ENCODE measurements at regions not wholly inside any gene's neighbourhood (a gene's known extent, or its start where the extent isn't known, plus 50 kb on each side); places are given as distances from the start of the nearest gene placed in this dataset.
"Not testable (repeated sequence)": the region's sequence is repeated elsewhere in the genome, so short reads cannot be mapped to it uniquely, and the experiment has no call there.

GRCh38 chr14:45787167-45787566 lies 534.2 kb upstream of the MIS18BP1 start:
- DNase-seq: no peak

GRCh38 chr14:45786266-45786665 lies 533.3 kb upstream of the MIS18BP1 start:
- Histone ChIP-seq H3K4me3 (ENCODE audit: low read length) (no peak overlapping the region), H3K4me2 (ENCODE audit: low read depth, low read length, poor library complexity, severe bottlenecking) (no peak overlapping the region), H3K9me3 (ENCODE audit: low read length) (peaks cover 55% of the 10 kb centered on the region), H3K9ac (ENCODE audit: low read length) (no peak overlapping the region), H3K9me2 (replicated peaks; ENCODE audit: insufficient read depth, low read length) (no peaks in the 10 kb centered on the region), H3K27me3 (ENCODE audit: low read length) (no peaks in the 10 kb centered on the region), H2AFZ (ENCODE audit: low read length) (no peak overlapping the region), H4K20me1 (ENCODE audit: insufficient read depth, low read depth, low read length) (no peaks in the 10 kb centered on the region), H3K27ac (ENCODE audit: low read length) (no peak overlapping the region), H3K79me2 (ENCODE audit: low read length) (no peaks in the 10 kb centered on the region), H3K4me1 (ENCODE audit: low read length) (no peaks in the 10 kb centered on the region), H3K36me3 (ENCODE audit: insufficient read depth, low read length) (no peaks in the 10 kb centered on the region)
- no peak for DNase-seq

More at GRCh38 chr14:45787167-45787566, 534.2 kb upstream of the MIS18BP1 start:
- Histone ChIP-seq H3K4me1 (ENCODE audit: low read length) (no peaks in the 10 kb centered on the region), H4K20me1 (ENCODE audit: insufficient read depth, low read depth, low read length) (no peaks in the 10 kb centered on the region), H3K79me2 (ENCODE audit: low read length) (no peaks in the 10 kb centered on the region), H3K9me3 (ENCODE audit: low read length) (peaks cover 64% of the 10 kb centered on the region), H3K27ac (ENCODE audit: low read length) (no peak overlapping the region), H3K4me2 (ENCODE audit: low read depth, low read length, poor library complexity, severe bottlenecking) (no peak overlapping the region), H3K9ac (ENCODE audit: low read length) (no peak overlapping the region), H3K9me2 (replicated peaks; ENCODE audit: insufficient read depth, low read length) (no peaks in the 10 kb centered on the region), H2AFZ (ENCODE audit: low read length) (no peak overlapping the region), H3K36me3 (ENCODE audit: insufficient read depth, low read length) (no peaks in the 10 kb centered on the region), H3K27me3 (ENCODE audit: low read length) (no peaks in the 10 kb centered on the region), H3K4me3 (ENCODE audit: low read length) (no peak overlapping the region)

GRCh38 chr14:45785240-45785639 lies 532.2 kb upstream of the MIS18BP1 start:
- no peaks in the 10 kb centered on the region for H3K36me3 ChIP-seq (ENCODE audit: insufficient read depth, low read length)
- no peaks in the 10 kb centered on the region for H3K79me2 ChIP-seq (ENCODE audit: low read length)
- H2AFZ ChIP-seq (ENCODE audit: low read length): no peak overlapping the region
- DNase-seq: no peak
- no peak overlapping the region for H3K27ac ChIP-seq (ENCODE audit: low read length)
- peaks cover 54% of the 10 kb centered on the region for H3K9me3 ChIP-seq (ENCODE audit: low read length)
- H3K4me1 ChIP-seq (ENCODE audit: low read length): no peaks in the 10 kb centered on the region
- no peaks in the 10 kb centered on the region for H4K20me1 ChIP-seq (ENCODE audit: insufficient read depth, low read depth, low read length)
- H3K9ac ChIP-seq (ENCODE audit: low read length): no peak overlapping the region
- no peak overlapping the region for H3K4me2 ChIP-seq (ENCODE audit: low read depth, low read length, poor library complexity, severe bottlenecking)
- no peaks in the 10 kb centered on the region for H3K9me2 ChIP-seq (replicated peaks; ENCODE audit: insufficient read depth, low read length)
- H3K4me3 ChIP-seq (ENCODE audit: low read length): no peak overlapping the region
- no peaks in the 10 kb centered on the region for H3K27me3 ChIP-seq (ENCODE audit: low read length)

- H3K27ac ChIP-seq (ENCODE audit: low read length): no peak overlapping the region
- H3K4me3 ChIP-seq (ENCODE audit: low read length): no peak overlapping the region
- no peak overlapping the region for H3K9ac ChIP-seq (ENCODE audit: low read length)
- no peaks in the 10 kb centered on the region for H3K36me3 ChIP-seq (ENCODE audit: insufficient read depth, low read length)
- H3K27me3 ChIP-seq (ENCODE audit: low read length): no peaks in the 10 kb centered on the region
- no peaks in the 10 kb centered on the region for H3K9me2 ChIP-seq (replicated peaks; ENCODE audit: insufficient read depth, low read length)
- no peak for DNase-seq
- no peaks in the 10 kb centered on the region for H3K4me1 ChIP-seq (ENCODE audit: low read length)
- H3K79me2 ChIP-seq (ENCODE audit: low read length): no peaks in the 10 kb centered on the region
- no peaks in the 10 kb centered on the region for H4K20me1 ChIP-seq (ENCODE audit: insufficient read depth, low read depth, low read length)
- peaks cover 34% of the 10 kb centered on the region for H3K9me3 ChIP-seq (ENCODE audit: low read length)
- H2AFZ ChIP-seq (ENCODE audit: low read length): no peak overlapping the region
- no peak overlapping the region for H3K4me2 ChIP-seq (ENCODE audit: low read depth, low read length, poor library complexity, severe bottlenecking)
These were observed 513.2 kb upstream of the MIS18BP1 start for GRCh38 chr14:45766247-45766646.

GRCh38 chr14:45757655-45758054 lies 504.7 kb upstream of the MIS18BP1 start:
- DNase-seq: no peak
- Histone ChIP-seq H3K27ac (ENCODE audit: low read length) (no peak overlapping the region), H4K20me1 (ENCODE audit: insufficient read depth, low read depth, low read length) (no peaks in the 10 kb centered on the region), H3K36me3 (ENCODE audit: insufficient read depth, low read length) (no peaks in the 10 kb centered on the region), H3K4me1 (ENCODE audit: low read length) (no peaks in the 10 kb centered on the region), H3K4me3 (ENCODE audit: low read length) (no peak overlapping the region), H3K79me2 (ENCODE audit: low read length) (no peaks in the 10 kb centered on the region), H3K9me3 (ENCODE audit: low read length) (peaks cover 28% of the 10 kb centered on the region), H3K9me2 (replicated peaks; ENCODE audit: insufficient read depth, low read length) (no peaks in the 10 kb centered on the region), H3K4me2 (ENCODE audit: low read depth, low read length, poor library complexity, severe bottlenecking) (no peak overlapping the region), H3K9ac (ENCODE audit: low read length) (no peak overlapping the region), H2AFZ (ENCODE audit: low read length) (no peak overlapping the region), H3K27me3 (ENCODE audit: low read length) (no peaks in the 10 kb centered on the region)

GRCh38 chr14:45756412-45756811 lies 503.4 kb upstream of the MIS18BP1 start:
- H3K4me3 ChIP-seq (ENCODE audit: low read length); H3K36me3 ChIP-seq (ENCODE audit: insufficient read depth, low read length); H3K79me2 ChIP-seq (ENCODE audit: low read length); H3K27me3 ChIP-seq (ENCODE audit: low read length); DNase-seq; H3K4me1 ChIP-seq (ENCODE audit: low read length); H3K27ac ChIP-seq (ENCODE audit: low read length); H2AFZ ChIP-seq (ENCODE audit: low read length); H3K9me2 ChIP-seq (replicated peaks; ENCODE audit: insufficient read depth, low read length); H4K20me1 ChIP-seq (ENCODE audit: insufficient read depth, low read depth, low read length); H3K9ac ChIP-seq (ENCODE audit: low read length); H3K4me2 ChIP-seq (ENCODE audit: low read depth, low read length, poor library complexity, severe bottlenecking): not testable (repeated sequence)
- peaks cover 25% of the 10 kb centered on the region for H3K9me3 ChIP-seq (ENCODE audit: low read length)

- Histone ChIP-seq H3K9me2 (replicated peaks; ENCODE audit: insufficient read depth, low read length) (no peaks in the 10 kb centered on the region), H3K9me3 (ENCODE audit: low read length) (peaks cover 32% of the 10 kb centered on the region; the same call in 1 of the 2 replicates), H3K9ac (ENCODE audit: low read length) (no peak overlapping the region), H3K4me1 (ENCODE audit: low read length) (no peaks in the 10 kb centered on the region), H3K36me3 (ENCODE audit: insufficient read depth, low read length) (no peaks in the 10 kb centered on the region), H3K79me2 (ENCODE audit: low read length) (no peaks in the 10 kb centered on the region), H4K20me1 (ENCODE audit: insufficient read depth, low read depth, low read length) (no peaks in the 10 kb centered on the region), H3K4me2 (ENCODE audit: low read depth, low read length, poor library complexity, severe bottlenecking) (no peak overlapping the region), H3K27ac (ENCODE audit: low read length) (no peak overlapping the region), H2AFZ (ENCODE audit: low read length) (no peak overlapping the region), H3K27me3 (ENCODE audit: low read length) (no peaks in the 10 kb centered on the region), H3K4me3 (ENCODE audit: low read length) (no peak overlapping the region)
- DNase-seq: no peak
These were observed 490.9 kb upstream of the MIS18BP1 start for GRCh38 chr14:45743884-45744283.

- DNase-seq: no peak
- Histone ChIP-seq H4K20me1 (ENCODE audit: insufficient read depth, low read depth, low read length) (no peaks in the 10 kb centered on the region), H2AFZ (ENCODE audit: low read length) (no peak overlapping the region), H3K9ac (ENCODE audit: low read length) (no peak overlapping the region), H3K4me1 (ENCODE audit: low read length) (no peaks in the 10 kb centered on the region), H3K79me2 (ENCODE audit: low read length) (no peaks in the 10 kb centered on the region), H3K4me2 (ENCODE audit: low read depth, low read length, poor library complexity, severe bottlenecking) (no peak overlapping the region), H3K27ac (ENCODE audit: low read length) (no peak overlapping the region), H3K27me3 (ENCODE audit: low read length) (no peaks in the 10 kb centered on the region), H3K36me3 (ENCODE audit: insufficient read depth, low read length) (no peaks in the 10 kb centered on the region), H3K9me3 (ENCODE audit: low read length) (peaks cover 33% of the 10 kb centered on the region), H3K9me2 (replicated peaks; ENCODE audit: insufficient read depth, low read length) (no peaks in the 10 kb centered on the region), H3K4me3 (ENCODE audit: low read length) (no peak overlapping the region)
These were observed 489.2 kb upstream of the MIS18BP1 start for GRCh38 chr14:45742187-45742586.
